ENCODE measurements at regions not wholly inside any gene's neighbourhood (a gene's known extent, or its start where the extent isn't known, plus 50 kb on each side); places are given as distances from the start of the nearest gene placed in this dataset.

DNA sequence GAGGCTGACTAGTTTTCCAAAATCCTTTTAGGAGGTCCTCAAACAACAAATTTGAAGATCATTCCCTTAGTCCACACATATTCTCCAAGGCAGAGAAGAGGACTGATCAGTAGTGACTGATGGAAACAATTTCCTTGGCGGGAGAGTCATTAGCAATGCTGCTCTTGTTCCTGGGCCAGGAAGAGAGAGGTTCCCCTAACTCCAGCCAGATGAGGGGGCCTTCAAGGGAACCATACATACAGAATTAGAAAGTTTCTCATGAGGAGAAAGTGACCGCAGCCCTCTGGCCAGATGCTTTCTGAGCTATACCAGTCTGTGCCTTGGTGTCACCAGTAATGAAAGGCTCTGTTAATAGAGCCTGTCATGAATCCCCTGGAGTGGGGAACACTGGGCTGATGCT lies 539.4 kb downstream of the BNC2 start:
- no peaks in the 10 kb centered on the region for H3K4me1 ChIP-seq (ENCODE audit: insufficient read depth, low read length)
- no peak overlapping the region for H3K14ac ChIP-seq (ENCODE audit: insufficient read depth, low read length)
- DNase-seq = no peak
- H3K23me2 ChIP-seq (ENCODE audit: insufficient read length, low read depth, low read length, poor library complexity, severe bottlenecking) = no peaks in the 10 kb centered on the region
- H3T11ph ChIP-seq (ENCODE audit: low read length) = no peak overlapping the region
- H3K23ac ChIP-seq (ENCODE audit: insufficient read length, low read depth, low read length) = no peak overlapping the region
- H3K4me1 Mint-ChIP-seq = peaks cover 7 to 8% of the 10 kb centered on the region in 2 experiments; a peak in 2 of 4 replicates
- no peak overlapping the region for H3K27ac ChIP-seq (ENCODE audit: insufficient read length, low read depth, low read length)
- H4K8ac ChIP-seq (replicated peaks; ENCODE audit: insufficient read length, low read depth, low read length) = no peak overlapping the region
- no peaks in the 10 kb centered on the region for H3K79me1 ChIP-seq (ENCODE audit: insufficient read depth, low read depth, low read length, poor library complexity, severe bottlenecking)
- H2BK20ac ChIP-seq (ENCODE audit: low read depth, low read length, poor library complexity, severe bottlenecking) = no peak overlapping the region
- peaks cover 0 to 3% of the 10 kb centered on the region in 2 experiments; a peak in 1 of 5 replicates for H3K9me3 Mint-ChIP-seq
- no peak overlapping the region for H3K4me2 ChIP-seq (ENCODE audit: insufficient read depth, insufficient read length, low read length)
- no peak overlapping the region for H3K18ac ChIP-seq (ENCODE audit: insufficient read length, low read depth, low read length)
- H2BK5ac ChIP-seq (ENCODE audit: insufficient read length, low read length) = no peak overlapping the region
- H2BK12ac ChIP-seq (ENCODE audit: insufficient read length, low read depth, low read length) = no peak overlapping the region
- TF ChIP-seq, protein P1, sequence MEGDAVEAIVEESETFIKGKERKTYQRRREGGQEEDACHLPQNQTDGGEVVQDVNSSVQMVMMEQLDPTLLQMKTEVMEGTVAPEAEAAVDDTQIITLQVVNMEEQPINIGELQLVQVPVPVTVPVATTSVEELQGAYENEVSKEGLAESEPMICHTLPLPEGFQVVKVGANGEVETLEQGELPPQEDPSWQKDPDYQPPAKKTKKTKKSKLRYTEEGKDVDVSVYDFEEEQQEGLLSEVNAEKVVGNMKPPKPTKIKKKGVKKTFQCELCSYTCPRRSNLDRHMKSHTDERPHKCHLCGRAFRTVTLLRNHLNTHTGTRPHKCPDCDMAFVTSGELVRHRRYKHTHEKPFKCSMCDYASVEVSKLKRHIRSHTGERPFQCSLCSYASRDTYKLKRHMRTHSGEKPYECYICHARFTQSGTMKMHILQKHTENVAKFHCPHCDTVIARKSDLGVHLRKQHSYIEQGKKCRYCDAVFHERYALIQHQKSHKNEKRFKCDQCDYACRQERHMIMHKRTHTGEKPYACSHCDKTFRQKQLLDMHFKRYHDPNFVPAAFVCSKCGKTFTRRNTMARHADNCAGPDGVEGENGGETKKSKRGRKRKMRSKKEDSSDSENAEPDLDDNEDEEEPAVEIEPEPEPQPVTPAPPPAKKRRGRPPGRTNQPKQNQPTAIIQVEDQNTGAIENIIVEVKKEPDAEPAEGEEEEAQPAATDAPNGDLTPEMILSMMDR (conservative IDR thresholded peaks at IDR 0.05) = no peak
- no peak overlapping the region for H4K5ac ChIP-seq (ENCODE audit: insufficient read length, low read depth, low read length)
- H3K9me3 ChIP-seq (ENCODE audit: control insufficient read depth, low read depth, low read length) = no peaks in the 10 kb centered on the region
- peaks cover 2% of the 10 kb centered on the region; the same call in 1 of the 2 replicates for H3K27me3 Mint-ChIP-seq (ENCODE audit: low read depth)
- H3K27ac Mint-ChIP-seq = no peak overlapping the region
- no peak overlapping the region for H2BK120ac ChIP-seq (ENCODE audit: low read depth, low read length, poor library complexity, severe bottlenecking)
- no peaks in the 10 kb centered on the region for H3K27me3 ChIP-seq (ENCODE audit: insufficient read depth, low read length)
- H3K9ac ChIP-seq (ENCODE audit: extremely low read depth, insufficient read length, low read length) = no peak overlapping the region
- H3K4ac ChIP-seq (ENCODE audit: low read depth, low read length) = no peak overlapping the region
- H3K36me3 Mint-ChIP-seq (ENCODE audit: insufficient read depth in 1 of 3, low read depth in 3 of 3) = peaks cover 0 to 1% (median 0%) of the 10 kb centered on the region in 3 experiments; a peak in 1 of 7 replicates
- H3K56ac ChIP-seq (ENCODE audit: insufficient read length, low read depth, low read length) = no peak overlapping the region
- no peak overlapping the region for H2AFZ ChIP-seq (ENCODE audit: low read length)
- no peak overlapping the region for H2BK15ac ChIP-seq (ENCODE audit: low read depth, low read length)
- no peak overlapping the region for H3K4me3 Mint-ChIP-seq
- H4K91ac ChIP-seq (ENCODE audit: insufficient read length, low read depth, low read length) = no peak overlapping the region
- WGBS (ENCODE audit: extremely low coverage, insufficient read length, low lambda C conversion rate) = no CpG with 5 or more reads among the region's 2 CpGs
- H3K79me2 ChIP-seq (ENCODE audit: insufficient read depth, low read length) = no peaks in the 10 kb centered on the region
- H4K20me1 ChIP-seq (ENCODE audit: control insufficient read depth, insufficient read depth, insufficient read length) = no peaks in the 10 kb centered on the region
- no peak overlapping the region for H2AK5ac ChIP-seq (ENCODE audit: insufficient read length, low read length)
